ENCODE measurements at regions not wholly inside any gene's neighbourhood (a gene's known extent, or its start where the extent isn't known, plus 50 kb on each side); places are given as distances from the start of the nearest gene placed in this dataset.

- Histone ChIP-seq H3K27ac (ENCODE audit: low read depth in 2 of 2, low read length in 1 of 2) (no peak overlapping the region), H2AFZ (ENCODE audit: low read depth) (no peak overlapping the region), H4K20me1 (ENCODE audit: insufficient read depth) (no peaks in the 10 kb centered on the region), H3K4me3 (ENCODE audit: low read depth in 2 of 2, low read length in 1 of 2) (no peak overlapping the region), H3K9me3 (no peaks in the 10 kb centered on the region), H3K4me1 (ENCODE audit: control insufficient read depth in 1 of 2, insufficient read depth in 2 of 2, low read depth in 1 of 2, low read length in 1 of 2) (no peaks in the 10 kb centered on the region), H3K9ac (no peak overlapping the region), H3K27me3 (ENCODE audit: insufficient read depth) (no peaks in the 10 kb centered on the region), H3K79me2 (ENCODE audit: insufficient read depth) (no peaks in the 10 kb centered on the region), H3K36me3 (replicated peaks in 1 of 2; ENCODE audit: control insufficient read depth in 1 of 2, insufficient read depth in 2 of 2, low read length in 1 of 2) (no peaks in the 10 kb centered on the region), H3F3A (replicated peaks; ENCODE audit: insufficient read depth) (no peaks in the 10 kb centered on the region), H3K4me2 (no peak overlapping the region), H3K9me2 (no peaks in the 10 kb centered on the region)
- no CpG with 5 or more reads among the region's 4 CpGs for WGBS (ENCODE audit: low lambda C conversion rate)
- CTCF ChIA-PET: interaction anchor here (1.1 kb wide), 1 partner anchor 32 kb away, joined by 3 read pairs; no protein-coding TSS in a partner anchor
- no peak for DNase-seq
- POLR2A ChIA-PET: no interaction called here
- no peak for TF ChIP-seq FOSL2 (IDR thresholded peaks at IDR 0.05; ENCODE audit: borderline replicate concordance, low read depth)
- TF ChIP-seq SIN3A (IDR thresholded peaks at IDR 0.05; ENCODE audit: borderline replicate concordance, low read depth, low read length): no peak
- no peak for TF ChIP-seq YY1 (IDR thresholded peaks at IDR 0.05; ENCODE audit: low read depth)
- TF ChIP-seq TAF1 (IDR thresholded peaks at IDR 0.05; ENCODE audit: borderline replicate concordance, low read depth, low read length): no peak
- no peak for TF ChIP-seq MAX (IDR thresholded peaks at IDR 0.05; ENCODE audit: low read depth)
- no peak for TF ChIP-seq CTCF (IDR thresholded peaks at IDR 0.05)
- TF ChIP-seq EP300 (IDR thresholded peaks at IDR 0.05; ENCODE audit: borderline replicate concordance in 1 of 2, low read depth in 1 of 2, low read length in 1 of 2): no peak
- TF ChIP-seq, protein P1, sequence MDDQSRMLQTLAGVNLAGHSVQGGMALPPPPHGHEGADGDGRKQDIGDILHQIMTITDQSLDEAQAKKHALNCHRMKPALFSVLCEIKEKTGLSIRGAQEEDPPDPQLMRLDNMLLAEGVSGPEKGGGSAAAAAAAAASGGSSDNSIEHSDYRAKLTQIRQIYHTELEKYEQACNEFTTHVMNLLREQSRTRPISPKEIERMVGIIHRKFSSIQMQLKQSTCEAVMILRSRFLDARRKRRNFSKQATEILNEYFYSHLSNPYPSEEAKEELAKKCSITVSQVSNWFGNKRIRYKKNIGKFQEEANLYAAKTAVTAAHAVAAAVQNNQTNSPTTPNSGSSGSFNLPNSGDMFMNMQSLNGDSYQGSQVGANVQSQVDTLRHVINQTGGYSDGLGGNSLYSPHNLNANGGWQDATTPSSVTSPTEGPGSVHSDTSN (IDR thresholded peaks at IDR 0.05): no peak
- TF ChIP-seq NRF1 (IDR thresholded peaks at IDR 0.05; ENCODE audit: low read depth, low read length): no peak
- no peak for TF ChIP-seq EZH2phosphoT487 (IDR thresholded peaks at IDR 0.05; ENCODE audit: borderline replicate concordance, low read depth)
- TF ChIP-seq, protein P2, sequence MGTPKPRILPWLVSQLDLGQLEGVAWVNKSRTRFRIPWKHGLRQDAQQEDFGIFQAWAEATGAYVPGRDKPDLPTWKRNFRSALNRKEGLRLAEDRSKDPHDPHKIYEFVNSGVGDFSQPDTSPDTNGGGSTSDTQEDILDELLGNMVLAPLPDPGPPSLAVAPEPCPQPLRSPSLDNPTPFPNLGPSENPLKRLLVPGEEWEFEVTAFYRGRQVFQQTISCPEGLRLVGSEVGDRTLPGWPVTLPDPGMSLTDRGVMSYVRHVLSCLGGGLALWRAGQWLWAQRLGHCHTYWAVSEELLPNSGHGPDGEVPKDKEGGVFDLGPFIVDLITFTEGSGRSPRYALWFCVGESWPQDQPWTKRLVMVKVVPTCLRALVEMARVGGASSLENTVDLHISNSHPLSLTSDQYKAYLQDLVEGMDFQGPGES (IDR thresholded peaks at IDR 0.05; ENCODE audit: low read depth, low read length): no peak
- no peak for TF ChIP-seq TEAD4 (IDR thresholded peaks at IDR 0.05; ENCODE audit: borderline replicate concordance, insufficient read depth)
- no peak for TF ChIP-seq SMC3 (IDR thresholded peaks at IDR 0.05; ENCODE audit: low read depth, low read length)
- TF ChIP-seq NFIC (IDR thresholded peaks at IDR 0.05; ENCODE audit: borderline replicate concordance): no peak
- TF ChIP-seq JUND (IDR thresholded peaks at IDR 0.05): no peak
Measured at GRCh38 chr6:142507065-142507464, 205.3 kb downstream of the ADGRG6 start.

All from SK-N-SH (cell line).